Left renal cortex interstitium (tissue), 4 donors: ENCODE measurements at regions not wholly inside any gene's neighbourhood (a gene's known extent, or its start where the extent isn't known, plus 50 kb on each side); places are given as distances from the start of the nearest gene placed in this dataset.
A peak's percentile ranks its signal among the peaks of the same experiment; 100 is the strongest.

Experiments
- DNase-seq, 4 donors: peaks; one replicate each; pipeline ENCODE4 v3.0.0-alpha.2; 2013; ENCODE audit warnings: low read depth in 4 of 4, low spot score in 2 of 4, missing footprints in 1 of 4

DNA sequence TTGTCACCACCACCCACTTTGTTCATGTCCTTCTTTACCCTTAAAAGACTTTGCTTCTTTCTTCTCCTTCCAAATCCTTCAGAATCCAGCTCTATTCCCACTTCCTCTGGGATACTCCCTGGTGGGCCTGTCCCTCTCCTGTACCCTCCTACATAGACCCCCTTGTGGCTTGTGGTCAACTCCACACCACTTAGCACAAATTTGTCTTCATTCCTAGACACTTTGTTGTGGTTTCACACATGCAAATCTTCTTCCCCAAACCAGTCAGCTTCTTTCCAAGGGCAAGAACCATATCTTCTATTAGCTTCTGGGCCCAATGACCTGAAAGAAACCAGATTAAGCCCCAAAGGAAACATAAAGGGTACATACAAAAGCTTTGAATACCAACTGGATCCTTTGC is 342.4 kb downstream of the TNS1 start:
- DNase-seq: no peak

DNA sequence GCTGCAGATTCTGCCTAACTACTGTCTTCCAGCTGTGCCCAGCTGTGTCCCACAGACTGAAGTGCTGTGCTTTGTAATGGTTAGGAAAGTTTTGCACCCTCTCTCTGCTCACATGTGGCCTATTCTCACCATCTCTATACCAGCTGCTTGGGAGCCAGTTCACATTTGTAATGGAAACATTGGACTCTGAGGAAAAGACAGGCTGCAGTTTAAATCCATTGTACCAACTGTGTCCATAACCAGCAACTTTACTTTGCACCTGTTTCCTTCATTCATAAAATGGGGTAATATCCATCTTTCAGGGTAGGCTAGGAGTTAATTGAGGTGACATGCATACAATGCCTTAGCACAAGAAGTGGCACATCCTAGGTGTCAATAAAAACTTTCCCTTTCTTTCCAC is 344.0 kb downstream of the TNS1 start:
- DNase-seq: no peak

DNA sequence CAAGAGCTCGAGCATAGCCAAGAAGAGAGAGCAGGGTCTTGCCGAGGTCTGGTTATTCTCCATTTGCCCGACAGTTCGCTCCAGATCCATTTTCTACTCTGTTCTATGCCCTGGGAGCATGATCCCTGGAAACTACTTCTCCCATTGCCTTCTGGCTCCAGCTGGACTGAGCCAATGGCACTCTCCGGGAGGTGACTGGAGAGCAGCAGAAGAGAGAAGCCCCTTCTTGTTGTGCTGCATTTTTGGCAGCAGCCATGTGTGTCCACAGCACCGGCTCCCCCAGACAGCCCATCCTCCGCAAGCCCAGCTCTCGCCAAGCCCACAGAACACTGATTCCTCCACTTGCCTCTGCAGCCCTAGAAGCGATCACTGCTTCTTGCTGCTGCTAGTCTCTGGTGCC is 345.5 kb downstream of the TNS1 start:
- no peak for DNase-seq

DNA sequence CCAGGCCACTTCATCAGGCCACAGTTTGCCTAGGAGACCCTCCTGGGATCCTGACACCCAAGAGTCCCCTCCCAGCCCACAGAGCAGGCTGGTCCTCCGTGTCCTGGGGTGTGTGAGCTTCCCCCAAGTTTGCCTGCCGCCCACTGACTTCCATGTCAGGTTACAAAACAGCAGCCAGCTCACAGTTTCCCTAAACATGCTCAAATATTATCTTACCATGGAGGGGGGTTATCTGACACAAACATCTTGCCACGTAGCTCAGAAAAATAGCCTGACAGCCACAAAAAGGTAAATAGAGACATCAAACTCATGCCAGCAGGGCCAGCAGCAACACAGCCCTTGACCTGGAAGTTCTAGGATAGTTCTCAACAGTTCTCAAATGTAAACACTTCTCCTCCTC is 346.5 kb downstream of the TNS1 start:
- no peak for DNase-seq

DNA sequence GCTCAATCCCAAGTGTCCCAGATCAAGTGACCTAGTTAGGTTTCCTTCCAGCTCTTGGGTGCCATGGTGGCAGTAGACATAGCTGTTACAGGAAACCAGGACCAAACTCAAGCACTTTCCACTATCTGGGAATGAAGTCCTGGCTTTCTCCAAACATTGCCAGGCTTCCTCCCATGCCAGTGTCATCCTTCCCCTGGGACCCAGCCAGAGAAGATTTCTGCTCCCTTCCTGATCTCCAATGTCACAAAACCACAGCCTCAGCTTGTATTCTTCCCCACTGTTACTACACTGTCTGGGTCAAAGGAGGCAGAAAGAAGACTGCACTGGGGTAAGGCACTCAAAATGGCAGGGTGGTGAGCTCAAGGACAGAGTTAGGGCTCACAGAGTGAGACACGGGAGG is 347.1 kb downstream of the TNS1 start:
- no peak for DNase-seq

DNA sequence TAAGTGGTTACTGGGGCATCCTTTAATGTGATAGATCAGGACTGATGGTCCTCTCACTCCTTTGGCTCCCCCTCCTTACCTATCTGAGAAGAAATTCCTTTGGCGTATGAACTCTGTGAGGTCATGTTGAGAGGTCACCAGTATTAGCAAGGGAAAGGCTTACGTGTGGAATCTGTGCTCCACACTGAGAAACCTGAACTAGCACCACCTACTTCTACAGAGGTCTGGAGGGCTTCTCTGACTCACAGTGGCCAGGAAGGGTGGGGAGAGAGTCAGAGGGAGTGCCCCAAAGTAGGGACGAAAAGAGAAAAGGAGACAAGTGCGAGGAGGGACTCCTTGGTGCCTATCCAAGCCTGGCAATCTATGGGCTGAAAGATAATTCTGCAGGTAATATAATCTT is 348.6 kb downstream of the TNS1 start:
- DNase-seq: no peak

DNA sequence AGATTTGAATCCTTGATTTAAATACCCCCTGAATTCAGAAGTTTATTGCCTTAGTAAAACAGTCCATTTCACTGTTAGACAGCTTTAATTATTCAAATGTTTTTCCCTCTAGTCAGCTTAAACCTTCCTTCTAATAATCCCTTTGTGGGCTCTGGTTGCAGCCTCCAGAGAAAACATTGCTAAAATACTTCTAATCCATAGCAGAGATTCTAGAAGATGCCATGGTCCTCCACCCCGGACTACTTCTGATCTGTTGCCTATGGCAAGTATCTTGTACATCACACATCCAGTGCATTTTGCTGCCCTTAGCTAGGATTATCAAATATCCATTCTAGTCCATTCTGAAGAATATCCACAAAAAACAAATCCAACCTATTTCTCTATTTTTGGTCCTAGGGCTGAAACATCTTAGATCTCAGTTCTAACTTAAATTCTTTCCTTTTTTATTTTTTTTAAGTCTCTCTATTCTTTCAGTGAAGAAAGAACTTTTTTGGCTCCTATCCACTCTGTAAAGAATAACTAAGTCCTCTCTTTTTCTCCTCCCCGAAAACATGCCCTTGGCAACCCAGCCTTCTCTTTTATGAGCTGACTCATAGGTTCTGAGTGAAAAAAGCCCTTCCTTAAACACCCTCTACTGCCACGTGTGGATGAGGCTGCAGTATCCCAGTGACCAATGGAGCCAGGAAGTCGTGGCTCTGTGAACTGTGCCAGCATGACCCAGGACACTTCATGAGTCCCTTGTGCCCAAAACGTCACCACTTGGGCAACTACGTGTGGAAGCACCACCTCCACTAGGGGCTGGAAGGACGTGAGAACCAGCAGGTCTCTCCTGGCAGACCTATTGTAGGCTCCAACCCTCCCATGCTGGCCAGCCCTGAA is 349.8 kb downstream of the TNS1 start:
- no peak for DNase-seq

DNA sequence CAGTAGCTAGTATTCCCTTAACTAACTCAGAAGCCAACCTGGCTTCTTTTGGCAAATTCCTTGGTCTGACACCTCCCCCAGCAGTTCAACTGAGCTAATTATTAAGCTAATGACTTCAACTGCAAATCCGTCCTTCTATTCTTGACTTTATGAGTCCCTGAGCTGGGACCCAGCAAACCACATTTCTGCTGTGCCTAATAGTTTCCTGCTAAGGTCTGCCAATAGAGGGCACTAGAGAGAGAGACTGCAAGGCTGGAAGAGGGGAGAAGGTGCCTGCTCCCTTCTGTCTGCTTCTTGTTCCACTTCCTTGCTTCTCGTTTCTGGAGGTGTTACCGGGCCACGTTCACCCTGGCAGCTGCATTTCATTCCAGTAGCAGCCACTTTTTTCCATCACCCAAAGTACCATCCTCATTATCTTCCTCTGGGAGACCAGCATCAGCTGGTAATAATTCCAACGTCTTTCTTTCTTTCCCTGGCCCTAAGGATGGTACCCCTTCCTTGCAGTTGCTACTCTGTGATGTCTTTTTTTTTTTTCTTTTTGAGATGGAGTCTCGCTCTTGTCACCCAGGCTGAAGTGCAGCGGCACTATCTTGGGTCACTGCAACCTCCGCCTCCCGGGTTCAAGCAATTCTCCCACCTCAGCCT is 352.0 kb downstream of the TNS1 start:
- DNase-seq: peak in 2 of 4 donors; percentile 50 to 84

DNA sequence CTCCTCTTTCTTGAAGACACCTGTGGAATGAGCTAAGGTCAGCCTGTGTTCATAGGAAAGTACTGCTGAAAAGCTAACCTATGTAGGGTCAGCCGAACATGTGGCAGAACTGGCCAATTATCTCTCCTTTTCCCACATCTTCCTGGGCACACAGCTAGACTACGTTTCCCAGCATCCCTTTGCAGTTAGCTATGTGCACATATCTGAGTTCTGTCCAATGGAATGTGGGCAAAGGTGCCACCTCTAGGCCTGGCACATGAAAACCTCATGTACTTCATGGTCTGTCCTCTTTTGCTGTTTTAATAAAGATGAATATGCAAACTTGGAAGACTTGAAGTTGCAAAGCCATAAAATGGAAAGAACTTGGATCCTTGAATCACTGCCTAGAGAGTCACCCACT is 352.6 kb downstream of the TNS1 start:
- DNase-seq: no peak

DNA sequence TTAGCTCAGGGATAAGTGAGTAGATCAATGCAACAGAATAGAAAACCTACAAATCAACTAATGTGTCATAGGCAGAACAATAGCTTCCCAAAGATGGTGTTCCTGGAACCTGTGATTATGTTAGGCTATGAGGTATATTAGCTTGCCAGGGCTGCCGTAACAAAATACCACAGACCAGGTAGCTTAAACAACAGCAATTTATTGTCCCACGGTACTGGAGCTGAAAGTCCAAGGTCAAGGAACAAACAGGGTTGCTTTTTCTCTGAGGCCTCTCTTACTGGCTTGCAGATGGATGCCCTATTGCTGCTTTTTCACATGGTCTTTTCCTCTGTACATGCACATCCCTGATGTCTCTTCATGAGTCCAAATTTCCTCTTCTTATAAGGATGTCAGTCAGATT is 354.9 kb downstream of the TNS1 start:
- DNase-seq: no peak

DNA sequence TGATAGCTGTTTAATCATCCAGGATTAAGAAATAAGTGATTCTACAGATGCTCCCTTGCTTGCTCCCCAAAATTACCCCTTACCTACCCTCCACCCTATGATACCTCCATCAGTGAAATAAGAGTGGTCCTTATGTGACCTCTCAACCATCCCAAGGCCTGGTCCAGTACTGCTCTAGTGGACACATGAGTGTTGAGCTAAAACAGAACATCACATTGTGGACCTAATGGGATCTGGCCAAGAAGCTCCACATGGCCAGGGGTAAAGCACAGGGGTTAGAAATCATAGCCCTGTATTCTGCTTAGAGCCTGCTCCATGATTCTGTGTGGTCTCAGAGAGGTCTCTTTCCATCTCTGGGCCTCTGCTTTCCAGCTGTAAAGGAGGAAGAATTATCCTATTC is 355.6 kb downstream of the TNS1 start:
- DNase-seq: no peak

DNA sequence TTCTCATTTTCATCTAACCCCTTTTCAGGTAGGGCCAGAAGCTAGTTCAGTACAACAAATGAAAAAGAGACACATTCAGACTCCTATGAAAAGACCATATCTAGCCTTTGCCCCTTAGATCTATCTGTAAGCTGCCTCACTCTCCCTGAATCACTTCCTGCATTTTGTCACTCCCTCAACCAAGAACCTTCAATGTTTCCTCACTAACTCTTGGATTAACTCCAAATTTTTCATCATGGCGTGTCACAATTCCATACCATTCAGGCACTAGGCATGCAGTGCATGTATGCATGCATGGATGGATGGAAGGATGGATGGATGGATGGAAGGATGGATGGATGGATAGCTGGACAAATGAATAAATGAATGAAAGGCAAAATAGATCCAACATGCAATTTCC is 356.9 kb downstream of the TNS1 start:
- DNase-seq: no peak

DNA sequence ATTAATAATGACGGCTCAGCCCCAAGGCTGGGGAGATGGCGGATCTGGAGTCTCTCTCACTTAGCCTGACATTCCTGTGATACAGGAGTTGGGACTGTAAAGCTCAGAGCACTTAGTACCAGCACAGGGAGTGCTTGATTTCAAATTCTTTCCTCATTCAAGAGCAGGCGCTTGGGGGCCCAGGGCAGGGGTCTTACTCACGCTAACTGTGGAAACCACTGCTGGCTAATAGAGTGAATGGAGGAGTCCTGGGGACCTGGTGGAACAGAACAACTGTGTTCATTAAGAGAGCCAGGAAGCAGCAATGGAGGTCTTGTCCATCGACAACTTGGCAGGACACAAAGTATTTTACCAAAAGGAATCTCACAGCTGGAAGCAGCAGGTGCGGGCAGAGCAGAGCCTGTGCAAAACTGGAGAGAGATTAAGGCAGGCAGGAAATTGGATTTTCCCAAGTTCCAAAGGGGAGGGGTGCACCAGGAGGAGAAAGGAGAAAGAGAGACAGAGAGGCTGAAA is 358.9 kb downstream of the TNS1 start:
- DNase-seq: no peak

DNA sequence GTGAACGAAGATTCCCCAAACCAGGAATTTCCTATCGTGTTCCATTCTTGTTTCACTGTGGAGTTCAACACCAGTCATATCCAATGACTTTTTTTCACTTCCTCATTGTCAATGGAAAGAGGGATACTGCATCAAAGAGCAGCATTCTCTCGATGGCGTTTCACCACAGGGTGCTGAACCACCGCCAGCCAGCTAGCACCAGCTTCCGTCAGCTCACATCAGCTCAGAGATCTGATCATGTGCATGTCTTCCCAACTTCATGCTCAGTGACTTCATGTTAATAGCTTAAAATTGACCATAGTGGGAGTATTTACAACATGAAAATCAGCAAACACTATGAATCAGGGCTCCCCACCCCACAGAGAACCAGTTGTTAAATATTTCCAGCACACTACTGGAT is 359.9 kb downstream of the TNS1 start:
- no peak for DNase-seq

DNA sequence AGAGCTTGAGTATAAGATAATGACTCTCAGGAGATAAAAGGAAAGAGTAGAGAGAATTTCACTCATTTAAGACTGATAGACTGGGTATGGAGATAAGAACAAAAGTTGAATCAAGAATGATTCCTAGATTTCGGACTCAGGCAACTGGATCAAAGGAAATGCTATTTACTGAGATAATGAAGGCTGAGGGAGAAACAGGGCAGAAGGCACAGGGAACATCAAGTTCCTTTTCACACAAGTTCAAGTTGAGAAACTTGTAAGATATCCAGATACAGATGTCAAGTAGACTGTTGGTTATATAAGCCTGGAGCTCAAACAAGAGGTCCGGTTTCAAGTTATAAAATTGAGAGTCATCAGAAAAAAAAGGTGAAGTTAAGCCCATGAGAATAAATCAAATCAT is 360.8 kb downstream of the TNS1 start:
- no peak for DNase-seq

DNA sequence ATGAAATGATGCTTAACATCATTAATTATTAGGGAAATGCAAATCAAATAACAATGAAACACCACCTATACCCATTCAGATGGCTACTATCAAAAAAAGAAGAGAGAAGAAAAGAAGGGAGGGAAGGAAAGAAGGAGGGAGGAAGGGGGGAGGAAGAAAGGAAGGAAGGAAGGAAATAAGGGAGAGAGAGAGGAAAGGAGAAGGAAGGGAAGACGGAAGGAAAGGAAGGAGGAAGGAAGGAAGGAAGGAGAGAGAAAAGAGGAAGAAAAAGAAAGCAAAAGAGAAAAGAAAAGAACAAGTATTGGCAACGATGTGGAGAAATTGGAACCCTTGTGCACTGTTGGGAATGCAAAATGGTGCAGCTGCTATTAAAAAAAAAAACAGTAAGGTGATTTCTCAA is 363.3 kb downstream of the TNS1 start:
- DNase-seq: no peak

DNA sequence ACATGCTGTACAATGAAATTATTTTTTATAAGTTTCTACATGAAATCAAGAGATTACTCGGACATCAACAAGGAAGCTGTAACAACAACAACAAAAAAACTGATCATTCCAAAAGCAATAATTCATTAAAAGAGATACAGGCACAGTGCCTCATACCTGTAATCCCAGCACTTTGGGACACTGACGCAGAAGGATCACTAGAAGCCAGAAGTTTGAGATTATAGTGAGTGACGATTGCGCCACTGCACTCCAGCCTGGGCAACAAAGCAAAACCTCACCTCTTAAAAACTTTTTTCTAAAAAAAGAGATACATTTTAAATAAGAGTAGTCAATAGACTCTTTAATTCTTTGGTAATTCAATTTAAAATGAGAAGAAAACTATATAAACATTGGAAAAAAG is 364.3 kb downstream of the TNS1 start:
- DNase-seq: no peak

DNA sequence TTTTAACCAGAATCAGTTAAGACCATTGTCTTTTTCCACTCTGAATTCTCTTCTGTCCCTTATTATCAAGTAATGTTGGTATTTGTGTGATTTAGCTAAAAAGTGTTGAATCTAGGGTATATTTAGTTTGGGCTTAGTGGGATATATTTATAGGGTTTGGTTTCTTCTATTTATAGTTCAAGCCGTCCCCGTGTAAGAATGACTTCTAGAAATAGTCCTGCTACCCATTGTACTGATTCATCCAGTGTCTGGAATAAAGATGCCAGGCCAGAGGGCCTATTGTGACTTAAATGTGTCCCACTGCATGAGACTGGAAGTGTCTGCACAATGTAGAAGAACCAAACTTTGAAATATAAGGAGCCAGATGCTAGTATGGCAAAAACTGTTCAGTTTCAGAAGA is 364.8 kb downstream of the TNS1 start:
- no peak for DNase-seq

DNA sequence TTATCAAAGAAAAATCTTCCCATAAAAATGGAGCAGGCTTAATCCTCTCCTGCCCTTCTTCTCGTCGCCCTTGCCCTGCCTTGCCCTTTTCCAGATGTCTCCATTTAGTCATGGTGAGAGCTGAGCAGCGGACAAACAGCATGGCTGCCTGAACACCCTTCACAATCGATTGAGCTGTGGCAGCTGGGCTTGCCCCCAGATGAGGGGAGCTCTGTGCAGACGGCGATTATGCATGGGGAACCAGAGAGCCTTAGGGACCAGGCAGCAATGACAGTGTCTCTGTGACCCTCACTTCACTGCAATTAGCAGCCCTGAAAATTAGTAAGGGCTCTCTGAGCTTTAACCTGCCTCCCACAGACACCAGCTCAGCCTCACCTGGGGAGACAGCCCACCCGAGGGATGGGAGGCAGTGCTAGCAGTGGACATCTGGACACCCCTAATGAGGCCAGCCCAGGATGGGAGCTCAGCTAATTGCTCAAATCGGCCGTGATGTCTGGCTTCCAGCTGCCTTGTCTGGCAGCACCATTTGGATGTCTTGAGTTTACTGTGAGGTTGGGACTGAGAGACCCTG is 365.7 kb downstream of the TNS1 start:
- no peak for DNase-seq

DNA sequence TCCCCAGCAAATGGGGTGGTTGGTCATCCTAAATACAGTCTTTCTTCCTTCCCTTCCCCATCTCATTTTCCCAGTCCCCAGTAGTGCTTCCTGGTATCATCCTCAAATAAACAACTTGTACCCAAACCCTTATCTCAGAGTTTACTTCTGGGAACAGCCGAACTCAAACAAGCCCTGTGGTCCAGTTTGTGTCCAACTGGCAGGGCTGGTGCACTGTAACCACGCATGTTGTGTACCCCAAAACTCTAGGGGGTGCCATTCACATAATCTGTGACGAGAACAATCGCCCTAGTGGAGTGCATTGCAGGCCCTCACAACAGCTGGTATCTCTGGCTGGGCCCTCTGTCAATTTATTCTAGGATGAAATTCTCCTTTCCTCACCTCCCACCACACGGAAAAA is 366.2 kb downstream of the TNS1 start:
- DNase-seq: no peak

DNA sequence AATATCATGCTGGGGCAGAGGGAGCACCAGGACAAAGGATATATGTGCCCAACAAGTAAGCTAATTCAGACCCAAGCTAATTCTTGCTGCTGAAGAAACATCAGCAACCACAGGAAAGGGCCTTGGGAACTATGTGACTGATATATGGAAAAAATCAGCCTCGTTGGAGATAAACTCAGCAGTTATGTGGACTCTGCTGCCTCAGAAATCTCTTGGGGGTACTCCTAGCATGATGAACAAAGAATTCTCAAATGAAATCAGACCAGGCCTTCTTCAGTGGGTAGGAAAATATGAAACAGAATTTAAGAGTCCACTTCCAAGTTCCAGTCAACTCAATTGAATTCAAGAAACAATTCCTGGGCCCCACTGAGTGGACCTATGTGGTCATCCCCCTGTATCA is 367.9 kb downstream of the TNS1 start:
- no peak for DNase-seq

DNA sequence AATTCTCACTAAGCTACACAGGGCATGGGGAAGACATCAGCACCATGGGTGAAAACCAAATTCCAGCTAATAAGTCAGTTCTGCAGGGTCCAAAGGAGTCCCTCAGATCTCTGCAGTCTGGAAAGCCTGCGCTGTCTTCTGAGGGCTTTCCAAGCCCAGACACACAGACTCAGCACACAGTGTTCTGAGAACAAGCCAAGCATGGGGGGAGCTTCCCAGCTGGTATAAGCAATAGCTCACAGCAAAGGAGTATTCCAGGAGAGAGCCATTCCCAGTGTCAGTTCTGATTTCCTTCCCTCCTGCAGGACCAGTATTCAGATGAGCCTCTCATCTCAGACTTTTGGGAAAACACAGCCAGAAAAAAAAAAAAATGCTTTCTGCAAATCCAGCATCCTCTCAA is 370.8 kb downstream of the TNS1 start:
- no peak for DNase-seq
